GM12878 (cell line): ENCODE measurements at regions not wholly inside any gene's neighbourhood (a gene's known extent, or its start where the extent isn't known, plus 50 kb on each side); places are given as distances from the start of the nearest gene placed in this dataset.

ENCODE experiments used
- ATAC-seq: fragments of 200-7000 bp; cut with Tn5 transposase; 3 replicates; pipeline ENCODE4 v1.9.1; 2020; ENCODE audit warnings: mild to moderate bottlenecking, moderate library complexity
- BruUV-seq: library from RNA; stranded (reverse); fragments of 400-500 nt; replicated peaks from 2 replicates; lab custom pipeline; 2021; lab: Mats Ljungman, UMichigan
- CTCF ChIA-PET: fragments of 300-600 bp; sonication (Branson Sonifier 250); formaldehyde crosslinking; extraction: SDS; loops from one replicate; lab custom pipeline; 2021; ENCODE audit warnings: inconsistent platforms; lab: Yijun Ruan, JAX
- POLR2A ChIA-PET: fragments of 350-600 bp; formaldehyde crosslinking; extraction: SDS; loops from one replicate; lab custom pipeline; 2021; ENCODE audit warnings: inconsistent platforms; lab: Charles Lee
- RAD21 ChIA-PET: fragments of 300-600 bp; sonication (Branson Sonifier 250); formaldehyde crosslinking; loops from one replicate; lab custom pipeline; 2023; ENCODE audit warnings: antibody characterized with exemption; ENCODE audit not compliant: unreplicated experiment; lab: Charles Lee
- SMC1A ChIA-PET: fragments of 300-600 bp; sonication (Branson Sonifier 250); formaldehyde crosslinking; loops from one replicate; lab custom pipeline; 2023; ENCODE audit not compliant: unreplicated experiment, uncharacterized antibody; lab: Charles Lee
- DNase-seq: peaks from one replicate; pipeline ENCODE4 v3.0.0-alpha.2; 2011; ENCODE audit warnings: low read depth, low spot score
- FAIRE-seq: peaks from 3 replicates; lab custom pipeline; 2011; peaks lifted over from hg19 to GRCh38; lab: Jason Lieb, UNC
- H2AFZ ChIP-seq: 2 replicates; pipeline ENCODE4 v1.6.0; 2011; ENCODE audit warnings: low read depth, low read length, control low read depth; ENCODE audit not compliant: control insufficient read depth
- H3K27ac ChIP-seq: 2 replicates; pipeline ENCODE4 v1.5.1; 2011; ENCODE audit warnings: control low read depth; ENCODE audit not compliant: control insufficient read depth, insufficient read depth
- H3K27me3 ChIP-seq, 2 experiments: replicated peaks in 1 of 2; 2 replicates each; pipeline versions ENCODE4 v1.6.0 to v1.6.1; 2011; ENCODE audit warnings: low read length in 1 of 2; ENCODE audit not compliant: control insufficient read depth in 2 of 2, insufficient read depth in 2 of 2
- H3K36me3 ChIP-seq, 2 experiments: 2 replicates each; pipeline ENCODE4 v1.5.1; 2011; ENCODE audit warnings: low read length in 1 of 2; ENCODE audit not compliant: control insufficient read depth in 2 of 2, insufficient read depth in 2 of 2
- H3K4me1 ChIP-seq: 2 replicates; pipeline ENCODE4 v1.6.1; 2011; ENCODE audit warnings: mild to moderate bottlenecking, low read length, moderate library complexity, mixed read lengths; ENCODE audit not compliant: control insufficient read depth, insufficient read depth
- H3K4me2 ChIP-seq: 2 replicates; pipeline ENCODE4 v1.6.0; 2011; ENCODE audit warnings: control low read depth; ENCODE audit not compliant: control insufficient read depth, insufficient read depth
- H3K4me3 ChIP-seq: fragments of 200-600 bp; sonication (generic); 2 replicates; pipeline ENCODE4 v1.5.1; 2016
- H3K79me2 ChIP-seq: 2 replicates; pipeline ENCODE4 v1.6.0; 2011; ENCODE audit warnings: low read length; ENCODE audit not compliant: control insufficient read depth, insufficient read depth
- H3K9ac ChIP-seq: 2 replicates; pipeline ENCODE4 v1.8.0; 2011; ENCODE audit warnings: low read length, control low read depth, mixed read lengths; ENCODE audit not compliant: control insufficient read depth, insufficient read depth
- H3K9me3 ChIP-seq: replicated peaks from 3 replicates; pipeline ENCODE4 v1.5.1; 2011; ENCODE audit warnings: mild to moderate bottlenecking, low read length; ENCODE audit not compliant: control insufficient read depth, insufficient read depth
- H4K20me1 ChIP-seq: 2 replicates; pipeline ENCODE4 v1.6.0; 2011; ENCODE audit not compliant: control insufficient read depth, insufficient read depth
- ASH2L ChIP-seq: fragments of 300-600, 200-600 bp; sonication (generic); IDR thresholded peaks from 2 replicates; pipeline ENCODE4 v1.6.1; 2017; ENCODE audit warnings: low read depth, mild to moderate bottlenecking, borderline replicate concordance
- CEBPB ChIP-seq, 2 experiments: fragments of 150-350 bp in 1 of 2; IDR thresholded peaks; 2 replicates each; pipeline ENCODE4 v1.6.1; 2012 to 2014; ENCODE audit warnings: low read depth in 2 of 2, low read length in 2 of 2, borderline replicate concordance in 1 of 2, inconsistent platforms in 1 of 2
- CHD1 ChIP-seq: IDR thresholded peaks from 2 replicates; pipeline ENCODE4 v1.6.1; 2012; ENCODE audit warnings: low read depth, low read length, improper control_type of control experiment
- CTCF ChIP-seq, 3 experiments: IDR thresholded peaks in 2 of 3; conservative IDR thresholded peaks in 1 of 3; 2 replicates each; pipeline ENCODE4 v1.5.1; 2011; ENCODE audit warnings: low read depth in 3 of 3, low read length in 3 of 3, mild to moderate bottlenecking in 3 of 3, control low read depth in 2 of 3, moderate library complexity in 2 of 3, inconsistent platforms in 1 of 3, mixed read lengths in 1 of 3; ENCODE audit not compliant: control insufficient read depth in 2 of 3, insufficient read depth in 1 of 3; ENCODE audit errors: extremely low read depth in 1 of 3
- CUX1 ChIP-seq: IDR thresholded peaks from 2 replicates; pipeline ENCODE4 v1.6.1; 2012; ENCODE audit warnings: improper control_type of control experiment, low read depth, low read length; ENCODE audit not compliant: insufficient replicate concordance
- FOS ChIP-seq: IDR thresholded peaks from 3 replicates; pipeline ENCODE4 v1.6.1; 2011; ENCODE audit warnings: borderline replicate concordance; ENCODE audit not compliant: insufficient read length; ENCODE audit errors: extremely low read depth
- GATAD2B ChIP-seq: fragments of 450-650 bp; conservative IDR thresholded peaks from 2 replicates; pipeline ENCODE4 v1.6.1; 2017; ENCODE audit warnings: low read depth, mild to moderate bottlenecking, moderate library complexity
- IKZF1 ChIP-seq: fragments of 450-650 bp; conservative IDR thresholded peaks from 2 replicates; pipeline ENCODE4 v1.6.1; 2017; ENCODE audit warnings: antibody characterized with exemption, mild to moderate bottlenecking
- JUND ChIP-seq: IDR thresholded peaks from 2 replicates; pipeline ENCODE4 v1.6.1; 2012; ENCODE audit warnings: low read depth, mild to moderate bottlenecking, low read length, improper control_type of control experiment, moderate library complexity
- KAT2A ChIP-seq: conservative IDR thresholded peaks from 2 replicates; pipeline ENCODE4 v1.6.1; 2011; ENCODE audit warnings: low read depth, low read length; ENCODE audit not compliant: control insufficient read depth
- MLLT1 ChIP-seq: fragments of 450-650 bp; IDR thresholded peaks from 2 replicates; pipeline ENCODE4 v1.6.1; 2016; ENCODE audit warnings: mild to moderate bottlenecking
- SIX5 ChIP-seq: IDR thresholded peaks from 2 replicates; pipeline ENCODE4 v1.6.1; 2011; ENCODE audit warnings: mild to moderate bottlenecking, low read depth, low read length, moderate library complexity; ENCODE audit not compliant: severe bottlenecking
- SUPT20H ChIP-seq: IDR thresholded peaks from 2 replicates; pipeline ENCODE4 v1.6.1; 2011; ENCODE audit warnings: low read depth, mild to moderate bottlenecking, low read length, moderate library complexity, borderline replicate concordance; ENCODE audit not compliant: control insufficient read depth
- TBL1XR1 ChIP-seq: IDR thresholded peaks from 2 replicates; pipeline ENCODE4 v1.6.1; 2012; ENCODE audit warnings: low read depth, low read length, improper control_type of control experiment
- USF1 ChIP-seq: IDR thresholded peaks from 2 replicates; pipeline ENCODE4 v1.6.1; 2011; ENCODE audit warnings: borderline replicate concordance, low read depth, mild to moderate bottlenecking, moderate library complexity, mixed read lengths, low read length; ENCODE audit not compliant: insufficient read depth; ENCODE audit errors: extremely low read length
- WGBS: methylation state at CpG from one replicate; pipeline ENCODE4 v1.1.6; 2016; ENCODE audit warnings: low lambda C conversion rate; ENCODE audit not compliant: insufficient replicate concordance, insufficient coverage; ENCODE audit errors: missing lambda C conversion rate; 5-methylcytosine and 5-hydroxymethylcytosine counted together
- in situ Hi-C: fragments of 300-500 bp; cut with MboI; formaldehyde crosslinking; loops from 9 replicates; pipeline ENCODE4 v1.14.3; 2018; ENCODE audit warnings: mixed read lengths
- intact Hi-C: fragments of 100-400 bp; cut with micrococcal nuclease; formaldehyde crosslinking; loops from one replicate; pipeline ENCODE4 v1.14.2; 2022; ENCODE audit not compliant: unreplicated experiment

- H3K36me3 ChIP-seq, result no peaks in the 10 kb centered on the region
- ChIA-PET POLR2A (no interaction called here), CTCF (no interaction called here), RAD21 (no interaction called here), SMC1A (no interaction called here)
- ATAC-seq, result no peak
- in situ Hi-C loops (no loop called here), intact Hi-C loops (no loop called here)
- no peak overlapping the region for H3K4me2 ChIP-seq
- FAIRE-seq, result no peak
- no peaks in the 10 kb centered on the region for H4K20me1 ChIP-seq
- no peaks in the 10 kb centered on the region for H3K79me2 ChIP-seq
- WGBS, result 56% methylated on average over 4 of the region's 4 CpGs
- BruUV-seq, result no TSS peak
- no peak overlapping the region for H3K9ac ChIP-seq
- no peaks in the 10 kb centered on the region for H3K27me3 ChIP-seq
- H3K4me3 ChIP-seq, result no peak overlapping the region
- no peak for DNase-seq
- H3K27ac ChIP-seq, result no peak overlapping the region
- H2AFZ ChIP-seq, result no peak overlapping the region
- no peaks in the 10 kb centered on the region for H3K4me1 ChIP-seq
- no peaks in the 10 kb centered on the region for H3K9me3 ChIP-seq
- TF ChIP-seq CTCF (IDR thresholded peaks at IDR 0.05 in 2 of 3, conservative IDR thresholded peaks at IDR 0.05 in 1 of 3; ENCODE audit: control insufficient read depth in 2 of 3, extremely low read depth in 1 of 3, insufficient read depth in 1 of 3, low read depth in 3 of 3, low read length in 3 of 3) (no peak), USF1 (no peak), CUX1 (no peak), TBL1XR1 (no peak), KAT2A (no peak), JUND (no peak), MLLT1 (no peak), CEBPB (IDR thresholded peaks at IDR 0.05; ENCODE audit: borderline replicate concordance in 1 of 2, low read depth in 2 of 2, low read length in 2 of 2) (no peak), SUPT20H (no peak), ASH2L (no peak), SIX5 (no peak), GATAD2B (no peak), IKZF1 (no peak), FOS (no peak), CHD1 (no peak)
These were observed 350.1 kb downstream of the RFPL4B start for GRCh38 chr6:112697265-112697664.
